ENCODE measurements at regions not wholly inside any gene's neighbourhood (a gene's known extent, or its start where the extent isn't known, plus 50 kb on each side); places are given as distances from the start of the nearest gene placed in this dataset.

DNA sequence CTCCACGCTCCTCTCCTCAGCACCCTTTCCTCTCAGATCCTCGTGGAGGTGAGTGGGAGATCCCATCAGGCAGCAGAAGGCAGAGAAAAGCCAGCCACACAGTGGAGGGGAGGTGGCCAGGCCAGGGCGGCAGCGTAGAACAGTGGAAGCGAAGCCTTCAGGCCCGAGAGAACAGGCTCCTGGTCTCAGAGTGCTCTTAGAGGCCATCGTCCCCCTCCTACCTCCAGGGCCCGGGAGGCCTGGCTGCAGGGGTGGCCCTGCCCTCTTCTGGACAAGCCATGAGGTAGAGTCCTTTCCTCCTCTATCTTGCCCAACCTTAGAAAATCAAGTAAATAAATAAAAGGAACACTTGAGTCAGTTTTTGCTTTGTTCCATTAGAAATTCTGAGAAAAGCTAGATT lies 202.0 kb downstream of the KATNAL1 start:
- no peak for TF ChIP-seq POLR2AphosphoS5 (IDR thresholded peaks at IDR 0.05)
- TF ChIP-seq, protein P1, sequence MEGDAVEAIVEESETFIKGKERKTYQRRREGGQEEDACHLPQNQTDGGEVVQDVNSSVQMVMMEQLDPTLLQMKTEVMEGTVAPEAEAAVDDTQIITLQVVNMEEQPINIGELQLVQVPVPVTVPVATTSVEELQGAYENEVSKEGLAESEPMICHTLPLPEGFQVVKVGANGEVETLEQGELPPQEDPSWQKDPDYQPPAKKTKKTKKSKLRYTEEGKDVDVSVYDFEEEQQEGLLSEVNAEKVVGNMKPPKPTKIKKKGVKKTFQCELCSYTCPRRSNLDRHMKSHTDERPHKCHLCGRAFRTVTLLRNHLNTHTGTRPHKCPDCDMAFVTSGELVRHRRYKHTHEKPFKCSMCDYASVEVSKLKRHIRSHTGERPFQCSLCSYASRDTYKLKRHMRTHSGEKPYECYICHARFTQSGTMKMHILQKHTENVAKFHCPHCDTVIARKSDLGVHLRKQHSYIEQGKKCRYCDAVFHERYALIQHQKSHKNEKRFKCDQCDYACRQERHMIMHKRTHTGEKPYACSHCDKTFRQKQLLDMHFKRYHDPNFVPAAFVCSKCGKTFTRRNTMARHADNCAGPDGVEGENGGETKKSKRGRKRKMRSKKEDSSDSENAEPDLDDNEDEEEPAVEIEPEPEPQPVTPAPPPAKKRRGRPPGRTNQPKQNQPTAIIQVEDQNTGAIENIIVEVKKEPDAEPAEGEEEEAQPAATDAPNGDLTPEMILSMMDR (IDR thresholded peaks at IDR 0.05), result no peak
